ENCODE measurements at regions not wholly inside any gene's neighbourhood (a gene's known extent, or its start where the extent isn't known, plus 50 kb on each side); places are given as distances from the start of the nearest gene placed in this dataset.
"Not testable (repeated sequence)": the region's sequence is repeated elsewhere in the genome, so short reads cannot be mapped to it uniquely, and the experiment has no call there.

DNA sequence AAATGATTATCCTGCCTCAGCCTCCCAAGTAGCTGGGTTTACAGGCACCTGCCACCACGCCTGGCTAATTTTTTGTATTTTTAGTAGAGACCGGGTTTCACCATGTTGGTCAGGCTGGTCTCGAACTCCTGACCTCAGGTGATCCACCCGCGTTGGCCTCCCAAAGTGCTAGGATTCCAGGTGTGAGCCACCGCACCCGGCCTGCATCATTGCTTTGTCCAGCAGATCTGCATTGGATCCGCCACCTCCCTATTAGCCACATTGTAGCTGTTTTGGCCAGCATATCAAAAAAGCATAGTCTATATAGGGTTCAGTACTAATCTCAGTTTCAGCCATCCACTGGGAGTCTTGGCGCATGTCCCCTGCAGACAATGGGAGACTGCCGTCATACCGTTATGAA, 194.6 kb upstream of the SHH start:
- not testable (repeated sequence) for DNase-seq (ENCODE audit: low spot score)

DNA sequence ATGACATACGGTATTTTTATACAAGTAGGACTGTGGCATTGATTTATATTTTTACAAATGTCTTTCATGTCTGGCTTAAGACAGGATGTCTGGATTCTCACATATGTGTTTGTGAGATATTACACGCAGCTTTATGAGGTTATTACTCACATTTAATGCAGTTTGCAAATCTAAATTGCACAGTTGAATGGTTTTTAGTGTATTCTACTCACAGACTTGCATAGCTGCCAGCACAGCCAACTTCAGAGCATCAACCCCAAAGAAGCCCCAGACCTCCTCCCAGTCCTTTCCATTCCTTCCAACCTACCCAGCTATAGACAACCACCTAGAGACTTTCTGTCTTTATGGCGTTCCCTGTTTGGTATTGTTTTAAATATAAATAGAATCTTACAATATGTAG, 193.8 kb upstream of the SHH start:
- DNase-seq (ENCODE audit: low spot score), result no peak

DNA sequence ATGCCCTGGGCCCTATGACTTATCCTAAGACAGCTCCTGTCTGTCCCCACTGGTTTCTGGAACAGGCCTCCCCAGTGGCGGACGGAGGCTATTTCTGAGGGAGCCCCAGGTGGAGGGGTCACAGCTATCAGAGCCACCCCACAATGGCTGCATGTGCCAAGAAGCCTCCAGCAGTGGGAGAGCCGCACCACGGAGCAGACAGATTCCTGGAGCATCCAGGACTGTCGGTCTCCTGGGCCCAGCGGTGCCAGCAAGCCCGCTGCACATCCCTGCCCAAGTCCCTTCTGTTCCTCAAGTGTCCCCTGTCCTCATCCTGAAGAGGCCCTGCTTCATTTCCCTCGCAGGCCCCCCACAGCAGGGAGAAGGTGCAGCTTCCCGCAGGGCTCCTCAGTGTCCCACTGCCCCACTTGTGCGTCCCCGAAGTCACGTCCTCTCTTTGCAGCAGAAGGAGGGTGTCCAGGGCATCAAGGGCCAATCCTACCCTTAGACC, 193.0 kb upstream of the SHH start:
- no peak for DNase-seq (ENCODE audit: low spot score)

DNA sequence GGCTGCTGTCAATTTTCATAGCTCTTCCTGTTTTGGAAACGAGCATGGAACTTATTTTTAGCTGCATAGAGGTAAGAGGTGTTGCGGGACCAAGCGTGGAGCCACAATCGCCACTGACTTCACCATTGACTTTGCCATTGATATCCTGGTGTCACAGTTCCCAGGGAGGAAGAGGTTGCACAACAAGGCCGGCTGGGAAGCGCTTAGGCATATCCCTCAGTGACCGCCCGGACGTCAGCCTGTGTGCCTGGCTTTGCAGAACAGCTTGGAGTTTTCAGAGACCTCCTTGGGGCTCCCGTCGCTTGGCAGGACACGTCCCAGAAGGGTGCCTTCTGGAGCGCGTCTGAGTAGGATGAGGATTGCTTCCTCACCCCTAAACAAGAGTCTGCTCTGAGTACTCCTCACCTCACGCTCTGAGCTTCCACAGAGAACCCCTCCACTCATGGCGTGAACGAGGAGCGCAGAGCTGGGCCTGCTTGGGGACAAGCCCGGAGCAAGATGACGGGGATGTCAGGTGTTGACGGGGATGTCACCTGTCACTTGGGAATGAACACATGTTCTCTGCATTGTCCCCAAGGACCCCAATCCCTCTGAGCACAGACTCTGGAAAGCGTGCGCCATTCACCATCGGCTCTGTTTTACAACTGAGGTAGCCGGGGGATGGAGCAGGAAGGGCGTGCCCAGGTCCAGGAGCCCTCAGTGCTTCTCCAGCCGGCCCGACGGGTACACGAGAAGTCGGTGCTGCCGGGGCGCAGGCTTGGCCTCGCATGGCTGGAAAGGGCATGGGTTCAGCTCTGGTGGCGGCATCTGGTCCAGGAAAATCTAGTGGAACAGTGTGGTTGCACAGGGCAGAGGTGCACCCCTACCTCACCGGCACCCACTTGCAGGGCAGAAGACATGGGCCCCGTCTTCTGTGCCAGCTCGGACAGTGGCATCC, 192.3 kb upstream of the SHH start:
- DNase-seq (ENCODE audit: low spot score), result no peak

DNA sequence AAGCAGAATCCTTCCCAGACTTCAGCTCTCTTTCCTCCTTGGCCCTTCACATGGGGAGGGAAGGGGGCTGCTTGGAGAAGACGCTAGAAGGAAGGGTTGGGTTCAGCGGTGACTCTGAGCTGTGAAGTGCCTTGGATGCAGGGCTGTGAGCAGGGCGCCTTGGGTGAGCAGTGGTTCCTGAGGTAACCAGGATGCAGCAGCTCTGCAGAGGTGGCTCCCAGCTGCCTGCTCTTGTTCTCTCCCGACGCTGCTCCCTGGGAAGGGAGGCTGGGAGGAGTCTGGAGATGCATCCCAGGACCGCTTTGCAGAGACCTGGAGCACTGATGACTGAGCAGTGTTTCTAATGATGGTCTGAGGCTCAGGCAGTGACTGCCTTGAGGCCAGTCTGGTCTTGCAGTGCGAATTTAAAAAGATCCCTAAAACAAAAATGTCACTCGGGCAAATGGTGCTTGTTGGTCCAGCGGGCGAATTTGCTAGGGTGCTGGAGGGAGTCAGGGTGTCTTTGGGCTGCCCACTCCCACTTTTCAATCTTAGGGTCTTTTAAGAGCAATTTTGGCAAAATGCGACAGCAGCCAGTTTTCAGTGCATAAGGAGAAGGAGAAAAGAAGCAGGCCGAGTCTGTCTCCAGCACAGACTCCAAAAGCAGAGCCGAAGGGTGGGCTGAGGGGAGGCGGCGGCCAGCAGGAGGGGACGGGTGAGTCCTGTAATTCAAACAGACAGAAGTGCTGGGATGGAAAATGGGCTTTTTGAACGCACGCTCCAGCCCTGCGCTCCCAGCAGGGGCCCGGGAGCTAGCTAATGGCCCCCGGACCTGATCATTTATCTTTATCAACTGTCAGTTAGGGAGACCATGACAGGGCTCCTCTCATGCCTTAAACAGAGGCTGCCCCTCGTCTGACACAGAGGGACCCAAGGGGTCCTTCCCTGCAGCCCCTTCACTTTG, 191.2 kb upstream of the SHH start:
- DNase-seq (ENCODE audit: low spot score), result no peak

DNA sequence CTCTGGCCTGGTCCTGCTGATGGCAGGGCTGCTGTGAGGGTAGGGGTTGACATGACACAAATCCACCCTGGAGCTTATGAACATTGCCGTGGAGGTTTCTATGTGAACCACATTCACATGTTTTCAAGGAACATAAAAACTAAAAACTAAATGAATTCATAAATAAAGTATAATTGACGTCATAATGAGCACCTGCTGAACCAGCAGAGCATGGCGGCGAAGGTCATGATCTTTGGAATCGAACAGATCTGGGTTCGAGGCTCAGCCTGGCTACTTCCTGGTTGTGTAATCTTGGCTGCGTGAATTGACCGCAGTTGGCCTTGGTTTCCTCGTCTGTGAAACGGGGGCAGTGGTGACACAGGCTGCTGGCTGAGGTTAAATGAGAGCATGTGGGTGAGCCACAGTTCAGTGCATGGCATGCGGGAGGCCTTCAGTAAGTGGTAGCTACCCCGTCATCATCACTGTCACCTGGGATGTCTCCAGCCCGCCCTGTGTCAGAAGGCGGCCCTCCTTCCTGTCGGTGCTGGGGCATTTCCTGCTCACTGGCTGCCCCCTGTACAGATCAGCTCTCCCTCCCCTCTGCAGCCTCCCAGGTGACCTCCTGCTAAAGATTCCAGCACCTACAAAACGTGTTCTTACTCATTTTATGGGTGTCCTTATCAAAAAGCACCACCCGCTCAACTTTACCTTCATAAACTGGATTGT, 190.3 kb upstream of the SHH start:
- no peak for DNase-seq (ENCODE audit: low spot score)

DNA sequence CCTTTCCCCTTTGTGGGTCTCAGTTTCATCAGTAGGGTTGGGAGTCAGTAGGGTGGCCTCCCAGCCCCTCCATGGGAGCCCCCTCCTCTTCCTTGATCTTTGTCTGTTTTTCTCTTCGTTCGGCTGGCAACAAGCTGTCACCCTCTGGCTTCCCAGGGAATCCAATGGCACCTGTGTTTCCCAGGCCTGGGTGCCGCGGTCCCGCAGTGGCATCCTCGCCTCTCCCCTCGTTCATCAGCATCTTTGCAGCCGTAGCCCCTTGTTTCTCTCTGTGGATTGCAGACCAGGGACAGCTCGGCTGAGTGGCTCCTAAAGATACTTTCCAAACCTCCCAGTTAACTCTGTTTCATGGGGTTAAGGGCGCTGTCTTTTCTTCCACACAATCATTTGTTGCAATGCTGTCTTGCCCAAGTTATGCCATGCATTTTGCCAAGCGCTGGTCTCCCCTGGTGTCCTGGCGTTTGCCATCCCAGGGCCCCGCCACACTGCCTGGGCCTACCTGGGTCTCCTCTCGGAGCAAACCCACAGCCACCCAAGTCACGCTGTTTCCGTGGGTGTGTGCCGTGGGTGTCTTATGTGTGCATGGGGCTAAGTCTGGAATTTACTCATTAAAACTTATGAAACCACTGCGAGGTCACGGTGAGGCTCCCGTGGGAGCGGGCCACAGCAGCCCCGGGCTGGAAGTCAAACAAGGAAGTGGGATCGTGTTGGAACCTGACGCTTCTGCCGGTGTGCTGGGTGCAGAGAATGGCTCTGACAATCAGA, 189.4 kb upstream of the SHH start:
- no peak for DNase-seq (ENCODE audit: low spot score)

DNA sequence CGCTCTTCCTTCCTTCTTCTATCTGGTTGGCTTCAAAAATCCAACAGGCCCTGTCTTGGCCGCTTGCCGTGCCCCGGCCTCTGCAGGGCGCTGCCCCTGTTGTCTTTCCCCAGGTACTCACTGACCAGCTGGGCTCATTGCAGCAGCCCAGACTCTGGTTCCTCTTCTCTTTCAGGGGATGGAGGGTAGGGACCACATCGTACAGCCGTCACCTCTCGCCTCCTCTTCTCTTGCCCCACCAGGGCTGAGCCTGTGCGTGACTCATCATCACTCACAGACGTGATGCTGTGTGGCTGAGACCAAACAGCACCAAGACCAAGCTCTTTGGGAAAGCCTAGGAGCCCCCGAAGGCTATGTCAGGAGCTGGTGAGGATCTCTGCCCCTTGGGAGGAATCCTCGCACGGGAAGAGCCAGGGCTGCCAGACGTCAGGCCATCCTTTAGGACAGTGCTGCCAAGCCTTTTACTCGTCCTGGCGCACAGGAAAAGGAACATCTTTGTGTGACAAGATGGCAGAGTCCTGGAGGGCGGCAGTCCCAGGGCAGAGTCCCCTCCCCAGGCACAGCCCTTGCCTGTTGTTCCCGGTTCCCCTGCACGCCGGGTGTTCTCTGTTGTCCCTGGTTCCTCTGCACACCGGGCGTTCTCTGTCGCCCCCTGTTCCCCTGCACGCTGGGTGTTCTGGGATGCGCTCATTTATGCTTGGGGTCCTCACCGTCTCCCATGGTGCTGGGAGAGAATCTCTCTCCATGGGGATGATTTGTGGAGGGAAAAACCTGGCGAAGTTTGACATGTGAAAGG, 188.5 kb upstream of the SHH start:
- DNase-seq (ENCODE audit: low spot score), result no peak

DNA sequence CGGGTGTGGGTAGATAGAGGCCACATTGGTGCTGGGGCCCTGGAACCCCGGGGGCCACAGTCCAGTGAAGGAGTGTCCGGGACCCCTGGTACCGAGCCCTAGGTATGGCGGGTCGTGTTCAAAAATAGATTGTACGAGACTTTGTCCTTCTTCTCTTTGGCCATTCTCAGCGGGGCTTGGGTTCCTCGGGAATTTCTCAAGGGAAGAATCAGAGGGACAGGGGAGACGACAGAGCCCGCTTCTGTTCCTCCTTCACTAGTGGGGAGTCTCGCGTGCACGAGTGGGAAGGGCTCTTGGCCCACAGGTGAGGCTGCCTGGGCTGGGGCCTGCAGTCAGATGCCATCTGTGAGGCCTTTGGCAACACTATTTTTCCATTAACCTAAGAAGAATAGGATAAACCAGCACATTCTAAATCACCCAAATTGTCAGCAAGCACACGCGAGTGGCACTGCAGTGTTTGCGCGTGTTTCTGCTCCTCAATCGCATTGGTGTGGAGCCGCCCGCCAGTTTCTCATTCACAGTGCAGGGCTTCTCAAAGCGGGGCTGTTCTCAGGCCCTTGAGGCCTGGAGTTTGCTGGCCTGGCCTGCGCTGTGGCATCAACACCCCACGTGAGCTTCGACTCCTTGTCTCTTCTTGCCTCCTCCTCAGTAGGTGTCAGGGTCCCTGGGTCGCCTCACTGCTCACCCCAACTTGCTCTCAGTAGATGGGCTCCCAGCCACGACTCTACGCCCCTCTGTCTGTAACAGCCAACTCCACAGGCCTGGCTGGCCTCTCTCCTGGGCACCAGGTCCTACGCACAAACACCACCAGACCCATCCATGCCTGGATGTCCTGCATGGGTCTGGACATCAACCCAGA, 187.6 kb upstream of the SHH start:
- no peak for DNase-seq (ENCODE audit: low spot score)

DNA sequence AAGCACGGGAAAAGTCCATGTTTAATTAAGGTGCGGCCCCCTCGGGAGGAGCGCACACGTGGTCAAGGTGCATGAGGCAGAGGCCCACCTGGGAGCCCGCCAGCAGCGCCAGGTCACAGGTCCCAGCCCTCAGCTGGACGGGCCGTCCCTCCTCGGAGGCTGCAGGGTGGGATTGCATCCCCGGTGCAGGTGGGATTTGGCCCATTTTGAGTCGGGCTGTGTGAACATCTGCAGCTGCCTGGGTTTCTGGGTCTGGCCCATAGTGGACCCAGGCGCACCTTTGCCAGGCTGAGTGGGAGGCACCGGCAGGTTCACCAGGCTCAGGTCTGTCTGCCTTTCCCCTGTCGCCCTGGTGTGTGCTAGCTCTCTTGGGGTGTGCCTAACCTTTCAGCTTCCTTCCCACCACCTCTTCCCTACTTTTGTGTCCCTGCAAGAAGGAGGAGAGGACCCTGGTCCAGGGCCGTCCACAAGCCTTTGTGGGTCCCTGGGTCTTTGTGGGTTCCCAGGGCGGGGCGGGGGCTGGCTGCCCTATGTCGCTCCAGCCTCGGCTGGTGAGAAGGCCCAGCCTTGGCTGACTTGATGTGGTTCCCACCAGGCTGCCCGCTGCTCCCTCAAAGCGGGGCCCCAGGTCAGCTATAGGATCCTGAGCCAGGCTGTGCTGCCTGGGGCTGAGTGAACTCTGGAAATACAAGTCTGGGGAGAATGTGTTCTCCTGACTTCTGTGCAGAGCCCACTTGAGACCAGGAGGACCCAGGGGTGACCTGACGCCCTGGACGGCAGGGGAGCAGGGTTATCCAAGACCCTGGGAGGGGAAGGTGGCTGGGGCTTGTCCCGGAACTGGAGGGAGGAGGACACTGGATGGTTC, 186.7 kb upstream of the SHH start:
- DNase-seq (ENCODE audit: low spot score), result no peak

DNA sequence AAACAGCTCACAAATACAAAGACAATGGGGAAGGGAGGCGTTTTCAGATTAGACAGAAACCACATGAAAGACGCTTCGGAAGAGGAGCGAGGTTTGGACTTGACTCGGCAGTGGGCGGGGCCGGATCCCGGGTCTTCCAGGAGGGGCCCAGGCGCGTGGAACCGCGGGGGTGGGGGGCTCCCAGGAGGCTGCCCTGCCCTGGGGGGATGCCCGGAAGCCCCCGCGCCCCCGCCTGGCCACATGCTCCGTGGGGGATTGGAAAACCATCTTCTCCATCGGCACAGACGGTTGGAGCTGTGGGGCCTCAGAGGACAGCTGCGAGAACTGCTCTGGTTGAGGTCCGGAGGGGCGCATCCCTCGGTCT, 186.0 kb upstream of the SHH start:
- no peak for DNase-seq (ENCODE audit: low spot score)

DNA sequence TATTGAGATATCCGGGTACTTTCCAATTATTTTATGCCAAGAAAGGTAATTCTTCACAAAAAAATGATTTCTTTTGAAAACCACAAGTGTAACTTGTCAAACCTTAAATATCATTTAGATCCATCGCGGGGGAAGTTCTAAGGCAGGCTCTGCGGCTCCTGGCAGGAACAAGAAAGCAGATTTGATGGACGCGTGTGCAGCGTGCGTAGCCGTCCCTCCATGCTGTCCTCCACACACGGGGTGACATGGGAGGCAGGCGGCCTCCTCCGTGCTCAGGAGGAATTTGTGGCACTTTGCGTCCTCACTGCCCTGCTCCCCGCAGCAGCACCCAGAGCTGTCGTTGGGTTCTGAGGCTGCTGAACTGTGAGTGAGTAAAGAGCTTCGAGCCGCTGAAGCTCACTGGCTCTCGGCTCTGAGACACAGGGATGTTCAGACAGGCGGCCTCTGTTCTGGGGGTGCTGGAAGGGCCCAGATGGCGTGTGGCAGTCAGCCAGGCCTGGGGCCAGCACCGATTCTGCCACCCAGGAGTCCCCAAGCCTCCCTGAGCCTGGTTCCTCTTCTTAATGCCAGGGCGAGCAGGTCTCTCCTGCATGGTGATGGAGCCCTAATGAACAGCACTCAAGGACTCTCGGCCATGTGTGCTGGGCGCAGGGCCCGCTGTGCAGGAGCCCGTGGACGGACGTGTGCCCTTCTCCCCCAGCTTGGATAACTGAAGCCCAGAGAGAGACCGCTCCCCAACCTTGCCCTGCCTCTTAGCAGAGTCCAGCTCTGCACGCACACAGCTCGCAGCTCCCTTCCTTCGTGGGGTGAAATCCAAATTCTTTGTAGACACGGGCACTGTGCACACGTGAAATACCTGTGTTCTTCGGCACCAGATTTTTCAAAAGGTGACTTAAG, 185.4 kb upstream of the SHH start:
- no peak for DNase-seq (ENCODE audit: low spot score)

DNA sequence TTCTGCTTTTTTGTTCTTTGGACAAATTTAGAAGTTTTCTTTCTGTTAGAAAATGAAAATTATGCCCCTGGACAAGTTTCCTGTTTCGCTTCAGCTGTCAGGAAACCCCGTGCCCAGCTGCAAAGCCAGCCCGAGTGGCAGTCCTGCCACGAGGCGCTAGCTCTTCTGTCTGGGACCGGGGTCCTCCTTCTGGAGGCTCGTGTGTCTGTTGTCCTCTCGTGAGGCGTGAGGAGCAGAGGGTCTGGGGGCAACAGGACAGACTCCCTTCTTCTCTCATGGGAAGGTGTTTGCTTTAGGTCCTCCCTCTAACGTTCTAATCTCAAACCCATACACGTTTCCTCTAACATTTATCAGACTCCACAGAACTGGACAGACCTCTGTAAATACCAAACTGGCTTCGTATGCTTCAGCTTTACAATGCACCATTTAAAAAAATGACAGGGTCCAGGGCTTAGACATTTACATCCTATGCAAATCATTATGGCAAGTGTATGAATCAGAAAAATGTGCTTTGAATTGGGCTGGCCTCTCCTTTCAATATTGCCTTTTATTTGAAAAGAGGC, 184.5 kb upstream of the SHH start:
- DNase-seq (ENCODE audit: low spot score), result no peak

DNA sequence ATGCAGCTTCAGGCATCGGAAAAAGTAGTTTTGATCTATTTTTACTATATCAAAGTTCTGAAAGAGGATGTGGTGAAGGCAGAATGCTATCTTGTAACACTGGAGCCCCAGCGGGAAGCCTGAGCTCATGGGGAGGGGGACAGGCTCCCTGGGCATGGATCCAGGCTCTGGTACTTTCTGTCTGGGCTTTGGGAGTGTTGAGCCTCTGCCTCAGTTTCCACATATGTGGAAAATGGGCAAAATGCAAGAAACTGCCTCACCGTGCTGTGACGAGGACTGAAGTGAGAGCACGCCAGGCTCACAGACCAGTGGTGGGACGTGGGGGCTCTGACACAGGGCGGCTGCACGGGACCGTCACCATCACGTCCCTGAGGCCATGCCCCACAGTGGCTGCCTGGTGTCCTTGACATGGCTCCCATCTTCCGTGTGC, 182.9 kb upstream of the SHH start:
- no peak for DNase-seq (ENCODE audit: low spot score)

DNA sequence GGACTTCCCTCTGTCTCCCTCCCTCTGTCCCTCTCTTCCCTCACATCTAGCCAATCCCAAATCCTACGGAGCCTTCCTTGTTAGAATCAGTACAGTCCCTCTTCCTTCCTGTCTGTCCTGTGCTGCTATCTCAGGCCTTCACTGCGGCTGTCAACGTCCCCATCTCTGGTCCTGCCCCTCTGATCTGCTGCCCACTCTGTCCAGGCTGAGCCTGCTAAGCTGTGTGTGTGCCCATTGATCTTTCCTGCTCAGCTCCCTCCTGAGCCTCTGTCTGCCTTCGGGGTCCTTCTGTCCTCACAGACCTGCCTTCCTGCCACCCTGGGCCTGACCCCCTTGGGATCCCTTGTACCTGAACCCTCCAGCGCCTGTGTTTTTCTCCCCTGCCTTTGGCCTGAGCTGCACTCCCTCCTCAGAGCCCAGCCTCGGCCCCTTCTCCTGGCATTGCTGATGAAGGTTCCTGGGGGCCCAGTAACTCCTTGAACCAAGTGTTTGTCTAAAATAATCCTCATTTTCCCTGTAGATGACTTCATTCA, 182.1 kb upstream of the SHH start:
- no peak for DNase-seq (ENCODE audit: low spot score)

DNA sequence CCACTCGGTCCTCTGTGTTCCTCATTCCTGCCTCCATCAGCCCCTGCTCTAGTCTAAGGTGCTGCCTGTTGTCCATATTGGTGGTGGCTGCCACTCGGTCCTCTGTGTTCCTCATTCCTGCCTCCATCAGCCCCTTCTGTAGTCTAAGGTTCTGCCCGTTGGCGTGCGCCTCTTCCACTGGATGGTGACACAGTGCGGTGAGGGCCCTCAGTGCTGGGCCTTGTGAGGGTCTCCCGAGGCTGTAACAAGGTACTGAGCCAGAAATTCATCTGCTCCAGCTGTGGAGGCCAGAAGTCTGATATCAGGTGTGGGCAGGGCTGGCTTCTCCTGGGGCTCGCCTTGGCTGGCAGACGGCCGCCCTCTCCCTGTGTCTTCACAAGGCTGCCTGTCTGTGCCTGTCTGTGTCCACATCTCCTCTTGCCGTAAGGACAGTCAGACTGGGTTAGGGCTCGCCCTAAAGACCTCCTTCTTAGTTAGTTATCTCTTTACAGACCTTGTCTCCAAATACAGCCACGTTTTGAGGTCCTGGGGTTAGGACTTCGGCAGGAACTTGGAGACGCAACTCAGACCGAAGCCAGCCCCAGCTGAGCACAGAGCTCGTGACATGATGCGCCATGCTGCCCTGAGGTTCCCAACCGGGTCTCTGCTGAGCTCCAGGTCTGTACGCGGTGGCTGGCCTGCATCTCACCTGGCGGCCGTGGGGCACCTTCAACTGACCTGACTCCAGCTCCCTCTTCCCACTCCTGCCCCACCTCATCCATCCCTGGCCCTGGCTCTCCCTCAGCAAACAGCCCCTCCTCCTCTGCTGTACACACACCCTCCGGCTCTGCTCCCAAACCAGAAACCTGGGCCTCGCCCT, 181.4 kb upstream of the SHH start:
- DNase-seq (ENCODE audit: low spot score), result no peak

All from globus pallidus (tissue), 1 donor.